GM18909 (cell line): ENCODE measurements at regions not wholly inside any gene's neighbourhood (a gene's known extent, or its start where the extent isn't known, plus 50 kb on each side); places are given as distances from the start of the nearest gene placed in this dataset.
"Not testable (repeated sequence)": the region's sequence is repeated elsewhere in the genome, so short reads cannot be mapped to it uniquely, and the experiment has no call there.

Source experiments
- ATAC-seq: cut with Tn5 transposase; IDR thresholded peaks from one replicate; pipeline ENCODE4 v1.9.1; 2021; ENCODE audit warnings: mild to moderate bottlenecking; ENCODE audit not compliant: unreplicated experiment, poor library complexity

DNA sequence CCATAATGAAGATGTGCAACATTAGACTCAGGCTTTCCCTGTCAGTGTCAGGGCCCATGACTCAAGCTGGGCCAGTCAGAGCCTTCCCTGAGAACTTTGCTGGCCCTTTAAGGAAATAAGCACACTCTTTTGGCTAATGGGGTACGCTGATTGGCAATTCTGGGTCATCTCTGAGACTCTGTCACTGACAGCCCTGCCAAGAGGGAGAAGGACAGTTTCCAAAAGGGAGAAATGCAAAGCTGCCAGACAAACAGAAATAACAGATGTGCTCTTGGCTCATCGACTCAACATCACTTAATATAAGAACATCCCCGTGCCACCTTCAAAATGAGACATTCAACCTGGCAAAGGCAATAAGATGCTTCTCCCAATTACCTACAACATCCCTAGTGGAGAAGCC is 491.9 kb upstream of the PROK2 start:
- ATAC-seq, result no peak

DNA sequence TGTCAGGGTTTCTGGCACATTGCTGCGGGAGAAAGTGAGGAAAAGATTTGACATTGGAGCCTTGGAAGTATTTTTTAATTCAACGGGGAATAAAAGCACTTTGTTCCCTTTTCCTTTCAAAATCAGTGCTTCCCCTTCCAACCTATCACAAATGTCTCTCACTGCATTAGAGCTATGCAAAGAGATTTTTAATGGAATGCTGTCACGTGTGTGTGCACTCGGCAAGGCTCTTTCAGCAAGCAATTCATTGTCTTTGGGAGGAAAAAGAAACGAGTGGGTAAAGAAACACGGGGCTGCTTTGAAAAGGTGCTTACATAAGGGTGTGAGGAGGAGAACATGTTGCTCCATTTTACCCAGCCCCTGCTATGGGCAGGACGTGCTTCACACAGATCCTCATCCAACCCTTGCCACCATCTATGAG is 490.4 kb upstream of the PROK2 start:
- no peak for ATAC-seq

DNA sequence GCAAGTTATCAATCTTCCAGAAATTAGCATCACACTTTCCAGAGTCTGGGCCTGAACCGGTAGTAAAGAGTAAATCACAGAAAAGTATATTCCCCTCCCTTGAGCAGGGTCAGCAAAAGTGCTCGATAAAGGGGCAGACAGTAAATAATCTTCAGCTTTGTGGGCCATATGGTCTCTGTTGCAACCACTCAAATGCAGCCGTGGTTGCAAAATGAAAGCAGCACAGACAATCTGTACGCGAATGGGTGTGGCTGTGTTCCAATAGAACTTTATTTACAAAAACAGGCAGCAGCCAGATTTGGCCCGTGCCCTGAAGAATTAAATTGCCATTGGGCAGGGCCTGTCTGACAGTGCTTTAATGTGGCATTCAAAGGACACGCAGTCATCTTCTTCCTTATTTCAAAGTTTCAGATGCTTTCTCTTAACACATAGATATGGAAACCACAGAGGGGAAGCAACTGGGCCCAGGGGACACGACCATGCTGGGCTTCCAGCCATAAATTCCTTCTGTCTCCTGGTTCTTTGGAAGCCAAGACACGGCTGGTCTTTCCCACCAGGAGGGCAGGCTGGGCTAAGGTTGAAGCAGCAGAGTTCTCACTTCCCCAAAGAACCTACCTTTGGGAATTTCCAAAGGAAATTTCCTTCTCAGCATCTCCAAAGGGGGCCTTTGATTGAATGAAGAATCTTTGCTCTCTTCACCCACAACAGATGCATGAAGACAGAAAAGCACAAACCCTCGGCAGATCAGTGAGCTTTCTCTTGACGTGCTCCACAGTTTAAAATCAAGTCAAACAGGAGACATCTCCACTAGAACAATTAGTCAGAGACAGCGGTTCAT is 489.8 kb upstream of the PROK2 start:
- ATAC-seq, result peak; percentile 54

DNA sequence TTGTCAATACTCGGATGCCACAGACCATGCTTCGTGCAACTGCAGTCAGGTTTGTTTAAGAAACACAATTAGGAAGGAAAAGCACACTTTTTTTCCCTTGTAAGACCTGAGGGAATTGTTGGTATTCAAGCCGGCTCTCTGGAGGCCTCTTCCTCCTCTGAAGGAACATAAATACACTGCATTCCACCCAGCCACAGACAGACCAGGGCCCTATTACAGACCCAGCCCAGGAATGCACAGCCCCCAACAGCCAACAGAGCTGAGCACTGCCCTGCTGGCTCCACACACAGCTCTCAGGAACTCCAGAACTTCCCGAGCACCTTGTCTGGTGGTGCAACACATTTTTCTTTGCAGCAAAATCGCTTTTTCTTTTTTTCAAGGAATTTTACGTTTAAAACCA is 488.7 kb upstream of the PROK2 start:
- no peak for ATAC-seq

DNA sequence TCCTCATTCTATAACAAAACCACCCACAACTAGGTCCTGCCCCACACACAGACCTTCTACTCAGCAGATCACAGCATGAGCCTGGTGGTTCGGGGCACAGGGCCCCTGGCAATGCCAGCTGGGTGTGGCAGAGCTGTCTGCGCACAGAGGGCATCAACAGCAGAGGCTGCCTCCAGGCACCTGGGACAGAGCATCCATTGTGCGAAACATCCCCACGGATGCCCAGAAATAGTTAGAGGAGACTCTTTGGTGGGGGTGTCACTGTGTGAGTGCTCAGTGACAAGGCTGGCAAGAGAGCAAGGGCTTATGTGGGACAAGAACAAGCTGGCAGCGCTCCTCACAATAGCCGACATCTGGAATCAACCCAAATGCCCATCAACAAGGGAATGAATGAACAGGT is 487.4 kb upstream of the PROK2 start:
- no peak for ATAC-seq

DNA sequence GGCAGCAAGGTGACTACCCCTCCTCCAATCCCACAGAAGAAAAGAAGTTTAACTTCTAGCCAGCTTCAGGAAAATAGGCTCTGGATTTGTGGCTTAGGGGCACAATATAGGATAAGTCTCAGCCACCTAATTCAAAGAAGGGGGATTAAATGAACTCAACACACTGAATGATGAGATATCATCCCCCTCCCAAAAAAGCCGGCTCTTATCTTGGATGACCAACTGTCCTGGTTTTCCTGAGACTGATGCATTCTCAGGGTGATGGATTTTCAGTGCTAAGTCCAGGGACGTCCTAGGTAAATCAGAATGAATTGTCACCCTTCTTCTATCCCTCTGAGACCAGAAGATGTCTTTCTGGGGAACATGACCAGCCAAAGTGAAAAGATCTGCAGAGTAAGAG is 487.0 kb upstream of the PROK2 start:
- ATAC-seq, result no peak

DNA sequence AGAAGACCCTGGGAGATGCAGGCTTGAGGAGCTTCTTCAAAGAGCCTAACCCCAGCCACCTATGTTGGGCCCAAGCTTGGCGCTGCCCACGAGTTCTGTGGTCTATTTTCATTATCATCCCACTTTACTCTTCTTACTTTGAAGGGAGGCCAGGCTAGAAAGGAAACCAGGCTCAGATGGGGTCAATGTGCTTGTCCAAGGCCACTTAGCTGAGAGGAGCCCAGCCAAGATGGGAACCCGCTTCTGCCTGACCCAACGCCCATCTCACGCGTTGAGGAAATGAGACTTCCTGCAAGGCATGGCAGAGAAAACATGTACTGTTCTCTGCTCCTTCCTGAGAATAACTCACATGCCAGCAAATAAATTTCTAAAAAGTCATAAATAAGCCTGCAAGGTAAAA is 486.3 kb upstream of the PROK2 start:
- no peak for ATAC-seq

DNA sequence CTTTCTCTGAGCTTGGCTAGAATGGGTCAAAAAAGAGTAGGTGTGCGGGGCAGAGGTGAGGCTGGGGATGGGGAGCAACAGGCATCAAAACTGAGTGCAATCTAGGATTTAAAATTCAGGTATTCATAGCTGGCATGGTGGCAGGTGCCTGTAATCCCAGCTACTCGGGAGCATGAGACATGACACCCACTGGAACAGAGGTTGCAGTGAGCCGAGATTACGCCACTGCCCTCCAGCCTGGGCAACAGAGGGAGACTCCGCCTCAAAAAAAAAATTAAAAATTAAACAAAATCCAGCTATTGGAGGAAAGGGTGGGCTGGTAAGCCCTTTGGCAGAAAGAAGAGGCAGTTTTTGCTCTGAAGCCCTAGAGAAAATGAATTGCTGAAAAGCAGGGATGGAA is 485.8 kb upstream of the PROK2 start:
- ATAC-seq, result no peak

DNA sequence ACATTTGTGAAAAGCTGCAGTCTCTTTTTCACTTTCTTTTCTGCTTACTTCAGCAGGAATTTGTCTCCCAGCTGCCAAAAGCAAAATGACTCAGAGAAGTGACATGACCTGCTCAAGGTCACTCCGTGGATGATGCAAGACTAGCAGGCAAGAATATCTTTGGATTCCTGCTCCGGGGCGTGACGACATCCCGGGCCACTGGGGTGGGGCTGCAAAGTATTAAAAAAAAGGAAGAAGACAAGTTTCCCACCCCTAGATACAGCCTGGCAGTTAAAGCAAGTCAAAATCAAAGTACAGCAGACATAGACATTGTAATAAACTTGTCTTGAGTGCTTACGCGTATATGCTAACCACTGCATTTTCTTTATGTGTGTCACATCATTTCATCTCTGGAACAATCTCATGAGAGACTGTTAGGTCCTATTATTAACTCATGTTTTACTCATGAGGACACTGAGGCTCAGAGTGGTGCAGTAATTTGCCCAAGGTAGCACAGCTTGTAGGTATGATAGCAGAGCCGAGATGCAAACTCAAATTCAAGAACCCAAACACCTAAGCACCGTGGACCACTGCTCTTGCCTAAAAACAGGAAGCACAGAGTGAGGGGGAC is 485.2 kb upstream of the PROK2 start:
- no peak for ATAC-seq

DNA sequence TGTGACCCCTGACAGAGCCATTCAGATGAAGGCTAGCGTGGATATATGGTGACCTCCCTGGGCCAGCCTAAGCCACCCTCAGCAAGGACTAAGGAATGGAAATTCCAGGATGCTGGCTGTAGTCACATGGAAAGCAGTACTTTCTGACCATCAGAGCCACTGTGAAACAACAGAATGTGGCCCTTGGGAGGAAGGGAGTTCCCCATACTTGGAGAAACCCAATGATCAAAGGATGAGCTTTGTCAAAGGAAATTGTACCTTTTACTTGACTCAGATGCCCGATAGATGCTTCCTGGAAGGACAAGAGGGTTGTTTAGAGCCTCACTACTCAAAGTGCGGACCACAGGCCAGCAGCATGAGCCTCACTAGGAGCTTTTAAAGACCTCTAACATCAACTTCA is 484.5 kb upstream of the PROK2 start:
- ATAC-seq, result no peak

DNA sequence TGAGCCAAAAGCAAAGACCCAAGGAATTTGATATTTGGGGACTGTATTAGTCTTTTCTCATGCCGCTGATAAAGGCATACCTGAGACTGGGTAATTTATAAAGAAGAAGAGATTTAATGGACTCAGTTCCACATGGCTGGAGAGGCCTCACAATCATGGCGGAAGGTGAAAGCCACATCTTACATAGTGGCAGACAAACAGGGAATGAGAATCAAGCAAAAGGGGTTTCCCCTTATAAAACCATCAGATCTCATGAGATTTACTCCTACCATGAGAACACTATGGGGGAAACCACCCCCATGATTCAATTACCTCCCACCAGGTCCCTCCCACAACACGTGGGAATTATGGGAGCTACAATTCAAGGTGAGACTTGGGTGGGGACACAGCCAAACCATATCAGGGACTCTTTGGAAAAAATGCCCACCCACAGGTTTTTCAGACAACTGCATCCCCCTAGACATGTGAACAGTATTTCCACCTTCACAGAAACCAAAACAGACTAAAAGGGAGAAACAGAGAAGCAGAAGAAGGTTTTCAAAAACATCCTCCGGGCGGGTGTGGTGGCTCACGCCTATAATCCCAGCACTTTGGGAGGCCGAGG is 482.1 kb upstream of the PROK2 start:
- ATAC-seq, result not testable (repeated sequence)

DNA sequence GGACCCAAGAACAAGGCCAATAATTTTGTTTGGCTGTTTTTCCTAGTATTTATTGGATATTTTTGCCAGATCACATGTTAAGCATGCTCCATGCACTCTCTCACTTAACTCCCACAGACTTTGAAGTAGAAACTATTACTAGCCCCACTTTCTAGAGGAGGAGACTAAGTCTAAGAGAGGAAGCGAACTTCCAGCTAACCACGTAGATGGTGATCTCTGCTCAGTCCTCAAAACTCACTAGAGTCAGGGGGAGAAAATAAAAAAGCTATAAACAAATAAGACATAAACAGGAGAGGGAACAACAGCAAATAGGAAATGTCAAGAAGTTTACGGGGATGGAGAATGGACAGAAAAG is 481.0 kb upstream of the PROK2 start:
- ATAC-seq, result no peak

DNA sequence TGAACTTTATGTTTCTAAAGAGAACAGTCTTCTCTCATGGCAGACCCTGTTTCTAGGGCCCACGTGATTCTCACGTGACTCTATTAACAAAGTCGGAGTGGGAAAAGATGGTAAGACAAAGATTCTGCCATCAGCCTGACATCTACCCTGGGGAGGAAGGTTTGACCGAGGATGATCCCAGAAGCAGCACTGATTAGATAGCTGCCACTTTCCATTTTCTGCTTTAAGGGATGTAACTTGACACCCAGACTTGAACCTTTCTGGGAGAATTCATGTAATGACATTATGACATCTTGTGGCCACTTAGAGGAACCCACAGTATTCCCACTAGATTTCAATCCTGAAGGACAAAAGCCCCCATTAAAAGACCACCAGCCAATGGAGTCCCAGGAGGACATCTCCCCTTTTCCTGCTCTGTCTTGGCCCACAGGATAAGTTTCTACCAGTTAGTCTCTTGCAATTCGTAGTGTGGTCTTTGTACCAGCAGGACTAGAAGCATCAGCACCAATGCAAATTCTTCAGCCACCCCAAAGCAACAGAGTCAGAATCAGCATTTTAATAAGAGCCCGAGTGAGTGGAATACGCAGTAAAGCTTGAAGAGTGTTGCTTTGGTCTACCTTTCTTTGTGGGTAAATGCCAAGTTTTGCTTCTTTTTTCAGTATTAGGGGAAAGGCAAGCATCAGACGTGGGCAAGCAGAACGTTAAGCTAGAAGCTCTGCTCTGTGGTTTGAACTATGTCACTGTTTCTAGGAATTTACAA is 480.5 kb upstream of the PROK2 start:
- no peak for ATAC-seq

DNA sequence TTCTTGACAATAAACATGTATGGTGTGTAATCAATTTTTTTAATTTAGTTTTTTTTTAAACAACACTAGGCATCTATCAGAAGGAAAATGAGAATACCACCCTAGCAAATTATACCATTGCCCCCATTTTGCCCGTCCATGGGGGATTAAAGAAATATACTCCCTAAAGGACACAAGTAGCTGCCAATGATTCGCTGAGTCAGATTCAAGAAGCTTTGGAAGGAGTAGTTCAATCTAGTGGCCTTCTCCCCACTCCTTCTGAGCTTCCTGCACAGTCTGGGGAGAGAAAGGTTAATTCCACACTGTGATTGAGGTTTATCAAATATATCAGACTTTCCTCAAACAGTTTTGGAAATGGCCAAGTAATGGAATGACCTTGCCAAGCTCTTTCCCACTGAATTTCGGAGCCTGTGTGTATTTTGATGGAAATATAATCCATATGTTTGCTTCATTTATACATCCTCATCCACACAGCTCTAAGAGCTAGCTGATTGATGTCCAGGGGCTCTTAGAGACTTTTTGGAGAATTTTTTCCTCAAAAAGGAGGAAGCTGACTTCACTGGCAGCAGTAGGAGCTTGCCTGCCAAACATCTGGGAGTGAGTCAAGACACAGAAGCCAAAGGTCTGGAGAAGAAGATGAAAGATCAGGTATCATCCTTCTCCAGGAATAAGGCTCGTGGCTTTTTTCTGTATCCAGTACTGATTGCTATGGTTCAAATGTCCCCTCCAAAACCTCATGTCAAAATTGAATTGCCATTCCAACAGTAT is 478.5 kb upstream of the PROK2 start:
- ATAC-seq, result no peak

DNA sequence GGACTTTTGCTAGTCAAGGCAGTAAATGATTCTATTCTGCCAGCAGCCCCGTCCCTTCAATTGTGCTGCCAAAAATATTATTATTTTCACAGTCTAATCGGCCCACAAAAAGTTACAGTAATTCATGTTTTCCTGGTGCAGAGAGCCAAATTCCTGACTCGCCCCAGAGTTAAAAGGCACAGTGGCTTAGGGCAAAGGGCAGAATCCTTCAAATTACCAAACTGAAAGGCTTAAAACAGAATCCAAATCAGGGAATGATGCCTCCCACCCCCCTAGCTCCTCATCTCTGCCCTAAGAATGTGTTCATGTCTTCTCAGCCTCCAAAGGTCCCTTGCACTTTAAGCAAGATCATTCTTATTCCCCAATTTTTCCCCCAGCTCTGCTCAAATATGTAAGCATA is 477.8 kb upstream of the PROK2 start:
- ATAC-seq, result no peak

DNA sequence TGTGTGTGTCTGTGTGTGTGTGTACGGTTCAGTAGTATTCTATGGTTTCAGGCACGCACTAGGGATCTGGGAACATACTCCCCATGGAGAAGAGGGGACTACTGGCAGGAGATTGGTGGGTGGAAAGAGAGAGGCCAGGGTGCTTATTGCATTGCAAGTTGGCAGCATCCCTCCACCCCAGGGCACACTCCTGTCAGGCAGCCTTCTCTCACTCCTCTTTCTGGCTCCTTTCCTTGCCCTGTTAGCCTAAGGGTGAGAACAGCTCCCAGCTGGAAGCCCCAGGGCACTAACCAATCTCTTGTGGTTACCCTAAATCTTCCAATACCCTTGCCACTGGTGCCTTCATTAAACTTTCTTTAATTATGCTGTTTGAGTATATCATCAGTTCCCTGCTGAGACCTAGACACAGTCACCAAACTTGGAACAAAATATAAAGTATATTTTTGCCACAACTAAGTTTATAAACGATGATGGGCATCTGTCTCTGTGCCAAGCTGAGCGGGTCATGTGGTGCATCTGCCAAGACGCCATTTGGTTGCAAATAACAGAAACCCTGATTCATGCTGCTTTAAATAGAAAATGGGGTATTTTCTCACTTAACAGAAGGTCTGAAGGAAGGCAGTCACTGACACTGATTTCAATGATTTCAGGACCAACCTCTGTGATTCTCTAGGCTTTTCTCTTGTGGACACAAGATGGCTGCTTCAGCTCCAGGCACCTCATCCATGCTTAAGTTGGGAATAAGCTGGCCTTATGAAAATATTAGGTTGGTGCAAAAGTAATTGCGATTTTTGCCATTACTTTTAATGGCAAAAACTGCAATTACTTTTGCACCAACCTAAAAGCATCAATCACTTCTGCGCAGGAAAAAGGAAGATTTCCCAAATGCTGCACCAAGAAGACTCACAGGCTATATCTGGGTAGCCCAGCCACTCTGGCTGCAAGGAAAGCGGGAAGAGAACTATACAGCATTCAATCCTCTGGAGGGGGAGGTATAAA is 476.9 kb upstream of the PROK2 start:
- no peak for ATAC-seq

DNA sequence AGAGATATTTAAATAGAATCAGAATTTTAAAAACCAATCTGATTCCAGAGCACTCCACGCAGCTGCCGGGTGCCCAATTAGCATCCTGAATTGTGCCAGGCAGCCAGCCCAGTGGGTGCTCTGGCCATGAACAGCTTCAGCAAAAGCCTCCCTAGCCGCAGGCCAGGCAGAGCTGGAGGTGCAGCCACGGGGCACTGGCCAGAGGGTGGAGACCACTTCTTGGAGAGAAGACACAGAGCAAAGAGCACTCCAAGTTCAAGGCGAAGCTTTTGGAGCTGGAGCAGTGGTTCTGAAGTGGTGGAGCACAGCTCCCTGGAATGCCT is 475.6 kb upstream of the PROK2 start:
- no peak for ATAC-seq

DNA sequence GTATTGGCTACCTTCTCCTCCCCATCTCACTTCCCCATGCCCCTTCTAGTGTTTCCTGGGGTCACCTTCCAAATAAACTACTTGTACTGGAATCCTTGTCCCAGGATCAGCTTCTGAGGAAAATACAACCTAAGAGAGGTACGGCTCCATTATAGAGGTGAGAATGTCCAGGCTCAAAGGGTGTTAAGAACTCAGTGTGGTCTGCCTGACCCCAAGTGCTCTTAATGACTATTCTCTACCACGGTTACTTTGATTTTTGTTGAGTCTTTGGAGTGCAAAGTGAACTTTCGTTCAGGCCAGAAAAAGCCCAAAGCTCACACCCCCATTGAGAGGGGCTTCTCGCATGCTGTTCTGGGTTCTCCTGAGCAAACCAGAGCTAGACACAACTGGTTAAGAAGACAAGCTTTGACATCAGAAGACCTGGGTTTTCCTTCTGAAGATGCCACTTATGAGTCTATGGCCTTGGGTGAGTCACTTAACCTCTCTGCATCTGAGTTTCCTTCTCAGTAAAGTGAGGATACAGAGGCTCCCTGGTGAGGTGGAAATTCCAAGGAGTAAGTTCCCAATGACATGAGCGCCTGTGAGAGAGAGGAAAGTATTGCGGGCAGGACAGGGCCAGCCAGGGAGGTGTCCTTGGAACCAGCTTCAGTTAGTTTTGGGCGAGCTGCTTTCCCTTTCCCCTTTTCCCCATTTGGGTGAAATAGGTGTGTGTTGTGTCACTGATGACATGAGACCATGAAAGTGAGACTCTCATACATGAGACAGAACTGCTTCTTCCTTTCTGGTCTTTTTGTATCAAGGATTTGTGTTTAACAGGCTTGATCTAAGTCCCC is 475.0 kb upstream of the PROK2 start:
- ATAC-seq, result no peak
